GM21717 (cell line): ENCODE measurements at regions not wholly inside any gene's neighbourhood (a gene's known extent, or its start where the extent isn't known, plus 50 kb on each side); places are given as distances from the start of the nearest gene placed in this dataset.
"Not testable (repeated sequence)": the region's sequence is repeated elsewhere in the genome, so short reads cannot be mapped to it uniquely, and the experiment has no call there.

Experiments
- ATAC-seq: cut with Tn5 transposase; IDR thresholded peaks from one replicate; pipeline ENCODE4 v1.9.1; 2021; ENCODE audit warnings: mild to moderate bottlenecking, moderate library complexity; ENCODE audit not compliant: unreplicated experiment

DNA sequence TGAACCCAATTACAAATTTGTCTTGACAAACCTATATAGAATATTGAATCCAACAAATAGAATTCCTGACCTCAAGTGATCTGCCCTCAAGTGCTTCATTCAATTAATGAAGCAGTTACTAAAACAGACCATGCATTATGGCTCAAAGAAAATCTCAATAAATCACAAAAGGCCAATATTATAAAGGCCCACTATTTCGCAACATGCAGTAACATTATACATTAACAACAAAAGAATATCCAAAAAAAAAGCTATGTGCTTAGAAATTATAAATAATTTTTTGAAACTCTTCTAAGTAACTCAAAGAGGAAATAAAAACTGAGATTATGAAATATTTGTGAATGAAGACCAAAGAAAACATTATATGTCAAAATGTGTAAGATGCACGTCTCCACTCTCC is 177.7 kb downstream of the ZNF674 start:
- ATAC-seq: no peak

DNA sequence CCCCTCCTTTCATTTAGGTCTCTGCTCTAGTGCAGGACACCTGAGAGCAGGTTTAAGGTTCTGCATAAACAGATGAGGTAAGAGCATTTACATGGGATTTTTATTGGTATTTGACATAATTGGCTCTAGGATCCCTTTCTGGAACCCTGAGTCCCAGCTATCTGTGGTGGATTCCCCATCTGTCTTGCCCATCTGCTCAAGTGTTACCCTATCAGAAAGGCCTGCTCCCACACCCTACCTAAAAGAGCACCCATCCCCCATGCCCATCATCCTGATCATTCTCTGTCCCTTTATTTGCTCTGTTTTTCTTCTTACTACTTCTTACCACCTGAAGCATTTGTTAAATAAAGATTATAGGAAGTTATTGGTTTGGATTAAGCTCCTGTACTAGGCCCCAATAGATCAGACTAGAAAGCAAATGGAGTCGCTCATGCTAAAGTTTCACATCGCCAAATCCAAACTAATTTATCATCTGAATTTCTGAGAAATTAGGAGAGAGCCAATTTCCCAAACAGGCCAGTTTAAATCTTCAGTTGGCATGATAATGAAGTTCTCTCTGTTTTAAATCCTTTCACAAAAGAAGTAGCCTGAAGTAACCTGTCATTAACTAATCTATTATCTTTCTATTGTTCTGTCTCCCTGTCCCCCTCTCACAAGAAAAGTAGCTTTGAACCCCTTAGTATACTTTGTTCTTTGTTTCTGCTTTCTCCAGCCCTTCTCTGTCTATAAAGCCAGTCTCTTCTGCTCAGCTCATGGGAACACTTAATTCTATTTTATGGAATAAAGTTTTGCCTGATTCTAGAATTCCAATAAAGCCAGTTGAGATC is 178.6 kb downstream of the ZNF674 start:
- ATAC-seq: no peak

GRCh38 chrX:46354481-46354880 is 190.7 kb downstream of the ZNF674 start:
- ATAC-seq: no peak

DNA sequence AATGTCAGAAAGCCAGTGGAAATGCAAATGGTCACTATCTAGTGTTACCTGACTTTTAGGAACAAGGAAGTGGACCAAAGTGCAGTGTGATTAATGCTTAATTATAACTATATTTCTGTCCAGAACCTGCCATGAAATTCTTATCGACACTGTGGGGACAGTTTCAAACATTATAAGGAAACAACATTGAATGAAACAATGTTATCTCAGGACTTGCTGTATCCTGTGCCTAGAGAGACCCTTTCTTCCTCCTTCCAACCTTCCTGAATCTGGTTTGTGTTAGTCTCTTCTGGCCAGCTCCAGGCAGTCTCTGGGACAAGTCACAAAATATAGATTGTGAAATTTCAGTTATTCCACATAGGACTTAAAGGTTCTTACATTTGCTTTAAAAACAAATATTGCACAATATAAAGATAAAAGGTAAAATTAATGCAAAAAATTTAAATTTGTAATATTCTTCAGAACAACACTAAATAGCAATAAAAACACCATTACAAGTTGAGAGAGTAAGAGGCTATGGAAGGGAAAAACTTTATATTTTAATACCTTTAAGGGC is 203.4 kb downstream of the ZNF674 start:
- no peak for ATAC-seq

DNA sequence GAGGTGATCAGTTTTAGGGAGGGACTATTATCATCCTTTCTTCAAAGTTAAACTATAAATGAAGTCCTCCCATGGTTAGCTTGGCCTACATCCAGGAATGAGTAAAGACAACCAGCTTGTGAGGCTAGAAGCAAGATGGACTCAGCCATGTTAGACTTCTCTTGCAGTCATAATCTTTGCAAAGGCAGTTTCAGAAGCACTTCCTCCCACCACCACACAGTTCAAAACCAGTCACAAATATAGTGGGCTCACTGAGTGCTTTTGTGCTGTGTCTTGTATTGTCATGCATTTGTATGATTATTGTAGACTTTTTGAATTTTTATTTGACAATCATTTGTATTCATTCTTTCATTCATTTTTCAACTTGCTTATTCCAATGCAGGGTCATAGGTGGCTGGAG is 204.5 kb downstream of the ZNF674 start:
- ATAC-seq: no peak

GRCh38 chrX:46333550-46333949 is 211.7 kb downstream of the ZNF674 start:
- ATAC-seq: no peak

DNA sequence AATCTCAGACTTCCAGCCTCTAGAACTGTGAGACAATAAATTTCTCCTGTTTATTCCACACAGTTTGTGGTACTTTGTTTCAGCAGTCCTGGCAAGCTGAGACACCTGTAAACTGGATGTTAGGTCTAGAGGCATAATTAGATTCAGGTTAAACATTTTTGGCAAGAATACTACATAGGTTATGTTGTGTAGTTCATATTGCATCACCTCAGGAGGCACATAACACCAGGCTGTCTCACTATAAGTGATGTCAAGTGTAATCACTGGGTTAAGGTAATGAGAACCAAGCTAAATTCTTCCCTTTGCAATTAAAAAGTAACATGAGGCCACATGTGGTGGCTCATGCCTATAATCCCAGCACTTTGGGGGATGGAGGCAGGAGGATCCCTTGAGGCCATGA is 214.2 kb downstream of the ZNF674 start:
- ATAC-seq: no peak

DNA sequence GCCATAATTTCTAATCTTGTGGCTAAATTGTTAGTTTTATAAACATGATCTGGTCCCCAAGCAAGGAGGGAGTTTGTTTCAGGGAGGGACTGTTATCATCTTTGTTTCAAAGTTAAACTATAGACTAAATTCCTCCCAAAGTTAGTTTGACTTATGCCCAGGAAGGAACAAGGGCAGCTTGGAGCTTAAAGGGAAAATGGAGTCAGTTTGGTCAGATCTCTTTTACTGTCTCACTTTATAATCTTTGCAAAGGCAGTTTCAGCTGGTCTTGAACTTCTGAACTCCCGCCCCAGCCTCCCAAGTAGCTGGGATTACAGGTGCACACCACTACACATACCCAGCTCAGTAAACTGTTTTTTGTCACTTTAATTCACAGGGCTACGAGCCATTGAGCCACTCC is 214.7 kb downstream of the ZNF674 start:
- ATAC-seq: no peak

- ATAC-seq: no peak
Observed at GRCh38 chrX:46328133-46328532, 217.1 kb downstream of the ZNF674 start.

DNA sequence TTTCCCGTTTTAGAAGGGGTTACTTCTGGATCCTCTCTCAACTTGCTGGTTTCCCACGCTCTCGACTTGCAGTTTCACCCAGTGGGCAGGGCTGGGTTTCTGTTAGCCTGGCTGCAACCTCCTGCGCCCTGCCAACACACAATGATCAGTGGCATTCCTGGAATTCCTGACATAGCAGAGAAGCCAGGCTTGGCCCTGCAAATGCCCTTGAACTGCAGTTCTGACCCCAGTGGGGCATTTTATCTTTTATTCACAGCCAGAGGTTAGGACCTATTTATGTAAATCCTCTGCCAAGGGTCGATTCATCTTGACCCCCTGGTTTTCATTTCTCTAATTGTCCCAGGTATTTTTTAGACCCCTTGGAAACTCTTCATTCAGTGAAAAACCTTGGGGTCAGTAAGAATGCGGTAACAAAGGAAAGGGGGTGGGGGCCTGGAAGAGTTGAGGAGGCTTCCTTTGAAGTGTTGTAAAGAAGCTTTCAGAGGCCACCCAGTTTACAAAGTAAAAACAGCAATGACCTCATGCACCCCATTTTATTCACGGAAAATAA is 217.6 kb downstream of the ZNF674 start:
- ATAC-seq: no peak

- ATAC-seq: no peak
Observed at GRCh38 chrX:46326161-46326560, 219.1 kb downstream of the ZNF674 start.

GRCh38 chrX:46325312-46325877 is 219.8 kb downstream of the ZNF674 start:
- no peak for ATAC-seq

GRCh38 chrX:46324166-46324565 is 221.1 kb downstream of the ZNF674 start:
- no peak for ATAC-seq

GRCh38 chrX:46322929-46323328 is 222.3 kb downstream of the ZNF674 start:
- not testable (repeated sequence) for ATAC-seq

DNA sequence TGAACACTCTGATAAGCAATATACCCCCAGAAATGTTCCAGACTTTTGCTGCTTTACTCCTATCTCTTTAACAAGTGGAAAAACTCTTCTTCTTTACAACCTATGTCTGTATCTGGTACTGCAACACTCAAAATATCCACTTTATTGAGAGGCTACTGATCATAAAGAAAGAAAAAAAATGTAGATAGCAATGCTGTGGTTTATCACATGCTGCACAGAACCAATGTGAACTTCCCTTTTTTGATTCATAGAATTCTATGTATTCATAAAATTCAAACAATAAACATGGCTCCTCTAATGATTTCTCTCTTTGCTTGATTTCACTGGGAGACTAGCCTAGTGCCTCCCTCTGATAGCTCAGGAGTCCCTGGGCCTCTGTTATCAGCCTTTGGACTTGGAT is 223.5 kb downstream of the ZNF674 start:
- no peak for ATAC-seq

- no peak for ATAC-seq
Observed at GRCh38 chrX:46319750-46320149, 225.5 kb downstream of the ZNF674 start.

DNA sequence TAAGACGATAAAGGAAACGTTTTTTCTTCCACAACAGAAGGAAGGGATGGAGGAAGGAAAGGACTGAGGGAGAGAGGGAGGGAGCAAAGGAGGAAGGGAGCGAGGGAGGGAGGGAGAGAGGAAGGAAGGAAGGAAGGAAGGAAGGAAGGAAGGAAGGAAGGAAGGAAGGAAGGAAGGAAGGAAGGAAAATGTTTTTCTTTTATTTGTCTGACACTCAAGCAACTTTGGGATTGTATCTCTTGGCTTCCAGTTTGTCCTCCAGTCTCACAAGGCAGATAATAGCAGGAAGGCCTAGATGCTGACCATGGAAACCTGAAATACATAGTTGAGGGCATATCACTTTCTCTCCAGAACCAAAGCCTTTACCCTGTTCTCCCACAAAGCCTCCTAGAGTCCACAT is 226.7 kb downstream of the ZNF674 start:
- no peak for ATAC-seq

DNA sequence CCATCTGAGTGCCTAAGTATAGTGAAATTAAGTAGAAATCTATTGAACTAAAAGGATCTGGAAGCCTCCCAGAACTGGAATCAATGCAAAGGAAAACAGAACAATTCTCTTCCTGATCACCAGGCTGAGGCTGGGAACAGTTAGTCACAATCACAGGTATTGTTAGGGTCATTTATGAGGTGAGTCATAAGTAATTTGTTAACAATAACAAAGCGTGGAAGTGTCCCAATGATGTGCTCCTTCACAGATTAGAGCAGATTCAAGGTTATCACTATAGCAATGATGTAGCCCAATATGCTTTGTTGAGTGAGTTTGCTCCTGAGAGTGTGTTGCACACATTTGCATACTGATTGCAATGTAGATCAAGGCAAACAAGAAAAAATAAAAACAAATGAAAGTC is 228.1 kb downstream of the ZNF674 start:
- no peak for ATAC-seq

DNA sequence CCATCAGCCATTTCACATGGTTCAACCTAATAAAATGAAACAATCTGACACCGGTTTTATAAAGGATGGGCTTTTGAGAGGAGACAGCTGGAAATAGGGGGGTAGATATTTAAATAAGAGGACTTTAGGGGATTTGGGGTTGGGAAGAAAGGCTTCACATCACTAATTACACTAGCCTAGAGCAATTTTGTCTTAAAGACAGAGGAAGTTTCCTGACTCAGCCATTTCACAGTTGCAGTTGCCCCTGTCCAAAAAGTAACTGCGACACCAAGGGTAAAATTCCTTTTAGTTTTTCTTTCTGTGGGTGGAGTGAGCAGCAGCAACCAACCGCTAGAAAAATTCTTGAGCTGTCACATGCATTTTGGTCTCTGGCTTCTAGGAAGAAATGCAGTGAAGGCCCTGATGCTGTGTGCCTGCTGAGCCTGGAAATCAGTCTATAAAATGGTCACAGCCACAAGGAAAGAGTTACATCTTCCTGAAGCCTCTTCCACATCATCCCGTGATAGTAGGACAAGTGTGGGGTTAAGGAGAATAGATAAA is 233.6 kb downstream of the ZNF674 start:
- no peak for ATAC-seq

GRCh38 chrX:46310815-46311497 is 234.3 kb downstream of the ZNF674 start:
- no peak for ATAC-seq

GRCh38 chrX:46308110-46308509 is 237.1 kb downstream of the ZNF674 start:
- ATAC-seq: no peak
